ENCODE measurements at regions not wholly inside any gene's neighbourhood (a gene's known extent, or its start where the extent isn't known, plus 50 kb on each side); places are given as distances from the start of the nearest gene placed in this dataset.

DNA sequence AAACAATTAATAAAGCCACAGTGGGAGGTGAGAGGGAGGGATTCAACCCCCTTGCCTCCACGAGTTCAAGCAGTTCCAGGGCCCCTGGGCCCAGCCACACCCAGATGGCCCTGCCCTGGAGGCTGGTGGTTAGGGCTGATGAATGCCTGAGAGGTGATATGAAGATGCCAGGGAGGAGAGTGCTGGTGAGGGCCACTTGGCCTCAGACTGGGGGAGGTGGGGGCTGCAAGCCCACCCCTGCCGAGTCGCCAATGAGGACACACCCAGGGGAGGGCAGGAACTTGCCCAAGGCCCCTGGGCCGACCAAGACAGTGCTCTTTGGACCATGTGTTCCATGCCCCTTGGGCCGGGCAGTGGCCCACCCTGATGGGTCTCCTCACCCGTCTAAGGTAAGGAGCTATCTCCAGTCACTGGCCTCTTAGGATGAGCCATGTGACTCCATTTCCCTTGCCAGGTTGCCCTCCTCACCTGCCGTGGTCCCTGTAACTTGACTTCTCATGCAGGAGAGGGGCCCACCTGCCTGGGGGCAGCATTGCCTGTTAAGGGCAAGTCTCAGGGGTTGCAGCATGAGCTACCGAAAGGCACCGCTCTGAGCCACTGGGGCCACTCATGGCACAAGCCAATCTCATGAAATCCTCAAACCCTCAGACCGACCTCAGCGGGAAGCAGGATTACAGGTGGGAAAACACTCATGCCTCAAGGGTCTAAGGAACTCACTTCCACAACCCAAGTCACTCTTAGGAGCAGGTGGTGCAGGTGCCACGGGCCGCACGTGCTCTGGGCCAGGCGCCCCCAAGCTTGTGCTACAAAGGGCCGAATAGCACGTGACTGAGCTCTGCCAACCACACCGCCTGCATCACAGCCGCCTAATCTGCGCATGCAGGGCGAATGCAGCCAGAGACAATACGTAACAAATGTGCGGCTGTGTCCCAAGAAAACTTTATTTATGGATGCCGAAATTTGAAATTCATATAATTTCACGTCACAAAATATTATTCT lies 147.4 kb upstream of the MLN start:
- no peak for DNase-seq

DNA sequence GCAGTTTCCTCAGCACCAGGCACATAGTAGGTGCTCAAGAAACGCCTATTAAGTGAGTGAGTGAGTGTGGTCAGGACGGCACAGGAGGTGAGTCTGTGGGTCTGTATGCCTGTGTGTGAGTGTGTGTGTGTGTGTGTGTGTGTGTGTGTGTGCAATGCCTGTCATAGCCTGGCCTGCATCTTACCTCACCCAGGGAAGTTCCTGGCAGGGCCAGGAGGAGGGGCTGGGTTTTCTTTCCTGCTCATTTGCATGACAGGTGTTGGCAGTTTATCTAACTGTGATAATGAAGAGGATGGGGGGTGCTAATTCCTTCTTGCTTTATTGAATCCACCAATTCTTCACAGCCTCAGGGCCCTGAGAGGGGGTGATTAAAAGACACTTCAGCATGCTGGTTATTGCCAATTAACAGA lies 146.7 kb upstream of the MLN start:
- no peak for DNase-seq

GRCh38 chr6:33949877-33950435 lies 146.2 kb upstream of the MLN start:
- DNase-seq: no peak

DNA sequence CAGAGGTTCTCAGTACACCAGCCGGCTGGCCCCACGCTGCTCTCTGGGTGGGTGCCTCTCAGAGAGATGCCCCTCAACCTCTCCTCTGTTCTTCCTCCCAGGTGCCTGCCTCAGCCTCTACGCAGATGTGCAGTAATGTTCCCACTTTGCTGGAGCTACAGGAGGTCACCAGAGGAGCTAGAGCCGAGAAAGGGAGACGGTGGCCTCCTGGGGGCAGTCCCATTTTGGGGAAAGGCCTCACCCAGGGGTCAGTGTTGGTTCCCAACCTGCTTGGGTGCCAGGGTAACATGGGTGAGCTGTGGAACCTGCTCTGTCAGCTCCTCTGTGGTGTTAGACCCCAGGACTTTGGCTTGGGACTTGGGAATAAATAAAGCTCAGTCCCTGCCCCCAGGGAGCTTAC lies 145.3 kb upstream of the MLN start:
- DNase-seq: no peak

GRCh38 chr6:33947916-33948594 lies 144.3 kb upstream of the MLN start:
- no peak for DNase-seq

DNA sequence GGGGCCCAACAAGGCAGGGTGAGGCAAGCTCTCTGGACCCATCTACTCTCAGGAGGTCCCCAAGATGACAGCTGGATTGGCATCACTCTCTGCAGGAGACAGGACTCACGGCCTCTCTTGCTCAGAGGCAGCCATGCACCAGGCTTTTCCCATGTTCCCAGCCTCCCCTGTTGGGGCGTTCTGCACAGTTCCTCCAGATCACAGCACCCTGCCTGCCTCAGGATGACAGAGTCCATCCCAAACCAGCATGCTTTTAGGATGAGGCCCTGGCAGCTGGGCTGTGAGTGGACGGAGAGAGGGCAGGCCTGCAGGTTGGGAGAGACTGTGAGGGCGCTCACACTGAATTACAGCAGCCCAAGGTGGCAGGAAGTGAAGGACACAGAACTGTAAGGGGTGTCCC lies 143.2 kb upstream of the MLN start:
- DNase-seq: no peak

- no peak for DNase-seq
Observed at GRCh38 chr6:33945931-33946330, 142.1 kb upstream of the MLN start.

GRCh38 chr6:33944686-33945411 lies 141.0 kb upstream of the MLN start:
- no peak for DNase-seq

DNA sequence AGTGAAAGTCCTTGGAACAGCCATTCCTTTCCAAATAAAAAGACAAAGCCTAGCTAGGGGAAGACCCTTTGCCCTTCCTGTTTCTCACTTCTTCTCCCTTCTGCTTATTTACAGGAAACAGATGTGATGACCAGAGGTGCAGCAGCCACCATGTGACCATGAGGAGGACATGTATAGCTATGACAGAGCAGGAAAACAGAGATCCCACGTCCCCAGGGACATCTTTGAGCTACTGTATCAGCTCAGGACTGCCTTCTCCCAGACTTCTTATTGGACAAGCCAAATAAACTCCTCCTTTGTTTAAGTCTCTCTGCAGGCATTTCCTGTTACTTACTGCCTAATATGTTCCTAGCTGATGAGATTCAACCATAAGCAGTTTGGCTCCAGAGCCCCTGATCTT lies 133.1 kb upstream of the MLN start:
- no peak for DNase-seq

DNA sequence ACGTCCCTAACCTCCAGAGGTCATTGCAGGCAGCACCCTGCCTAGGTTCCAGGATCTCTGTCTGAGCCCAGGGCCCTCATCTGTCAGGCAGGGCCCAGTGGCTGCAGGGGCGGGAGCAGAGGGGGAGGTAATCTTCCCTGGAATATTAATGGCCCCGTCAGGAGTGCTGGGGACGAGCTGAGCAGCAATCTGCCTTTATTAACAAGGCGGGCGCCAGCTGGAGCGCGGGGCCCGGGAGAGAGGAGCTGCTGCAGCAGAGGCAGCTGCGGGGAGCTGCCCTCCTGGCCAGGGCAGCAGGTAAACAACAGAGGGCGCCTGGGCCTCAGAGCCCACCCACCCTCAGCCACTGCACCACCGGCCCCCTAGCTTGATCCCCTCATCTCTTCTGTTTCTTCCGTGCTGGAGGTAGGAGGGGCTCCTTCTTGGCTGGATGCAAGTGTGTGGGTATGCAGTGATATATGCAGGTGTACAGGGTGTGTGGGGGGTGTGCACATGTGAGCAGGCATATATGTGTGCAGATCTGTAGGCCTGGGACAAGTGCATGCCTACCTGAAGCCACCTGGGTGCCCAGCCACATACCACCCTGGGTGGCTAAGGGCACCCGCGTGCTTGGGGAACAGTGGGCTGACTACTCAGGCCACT lies 131.8 kb upstream of the MLN start:
- peak; percentile 15 to 57 for DNase-seq

- no peak for DNase-seq
Observed at GRCh38 chr6:33934731-33935270, 131.0 kb upstream of the MLN start.

DNA sequence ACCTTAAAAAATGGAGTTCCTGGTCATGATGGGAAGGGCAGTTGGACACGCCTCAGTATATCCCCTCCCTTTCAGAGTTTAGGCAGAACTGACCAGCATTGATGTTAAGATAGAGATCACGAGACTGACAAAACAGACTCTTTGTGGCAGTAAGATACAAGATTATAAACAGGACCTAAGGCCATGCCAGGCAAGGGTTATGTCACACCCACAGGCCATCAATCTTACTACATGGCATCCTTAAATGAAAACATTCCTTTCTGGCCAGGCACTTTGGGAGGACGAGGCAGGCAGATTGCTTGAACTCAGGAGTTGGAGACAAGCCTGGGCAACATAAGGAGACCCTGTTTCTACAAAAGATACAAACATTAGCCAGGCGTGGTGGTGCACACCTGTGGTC lies 129.3 kb upstream of the MLN start:
- DNase-seq: no peak

DNA sequence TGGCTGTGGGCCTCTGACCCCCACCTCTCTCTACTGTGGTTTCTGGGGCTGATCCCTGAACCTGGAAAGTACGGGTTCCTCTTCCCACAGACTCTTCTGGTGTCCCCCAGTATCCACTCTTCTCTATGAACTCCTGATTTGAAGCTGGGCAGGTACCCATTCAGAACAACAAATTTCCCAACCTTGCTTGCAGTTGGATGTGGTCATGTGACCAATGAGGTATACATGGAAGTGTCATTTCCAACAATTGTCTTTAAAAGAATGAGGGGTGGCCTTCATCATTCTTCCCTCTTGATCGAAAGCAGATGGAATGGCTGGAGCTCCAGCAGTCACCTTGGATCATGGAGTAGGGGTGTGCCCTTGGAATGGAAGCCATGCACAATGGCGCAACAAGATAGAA lies 128.0 kb upstream of the MLN start:
- no peak for DNase-seq

DNA sequence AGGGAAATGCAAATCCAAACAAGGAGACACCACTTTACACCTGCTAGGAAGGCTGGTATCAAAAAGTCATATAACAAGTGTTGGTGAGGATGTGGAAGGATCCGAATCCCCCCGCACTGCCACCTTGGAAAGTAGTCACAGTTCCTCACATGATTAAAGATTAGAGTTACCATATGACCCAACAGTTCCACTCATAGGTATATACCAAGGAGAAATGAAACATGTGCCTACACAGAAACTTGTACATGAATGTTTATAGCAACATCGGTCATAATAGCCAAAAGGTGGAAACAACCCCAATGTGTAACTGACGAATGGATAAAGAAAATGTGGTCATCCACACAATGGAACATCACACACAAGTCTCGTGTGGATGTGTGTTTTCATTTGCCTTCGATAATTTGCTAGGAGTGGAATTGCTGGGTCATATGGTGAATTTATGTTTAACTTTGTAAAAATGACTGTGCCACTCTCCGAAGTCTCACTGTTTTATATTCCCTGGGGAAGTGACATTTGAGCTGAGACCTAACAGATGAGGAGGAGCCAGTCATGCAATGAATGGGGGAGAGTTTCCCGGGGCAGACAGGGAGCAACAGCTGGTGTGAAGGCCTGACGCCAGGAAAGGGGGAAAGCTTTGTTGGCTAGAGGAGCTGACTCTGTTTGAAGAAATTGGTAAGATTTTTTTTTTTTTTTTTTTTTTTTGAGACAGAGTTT lies 125.9 kb upstream of the MLN start:
- no peak for DNase-seq

GRCh38 chr6:33927616-33928015 lies 123.8 kb upstream of the MLN start:
- no peak for DNase-seq

DNA sequence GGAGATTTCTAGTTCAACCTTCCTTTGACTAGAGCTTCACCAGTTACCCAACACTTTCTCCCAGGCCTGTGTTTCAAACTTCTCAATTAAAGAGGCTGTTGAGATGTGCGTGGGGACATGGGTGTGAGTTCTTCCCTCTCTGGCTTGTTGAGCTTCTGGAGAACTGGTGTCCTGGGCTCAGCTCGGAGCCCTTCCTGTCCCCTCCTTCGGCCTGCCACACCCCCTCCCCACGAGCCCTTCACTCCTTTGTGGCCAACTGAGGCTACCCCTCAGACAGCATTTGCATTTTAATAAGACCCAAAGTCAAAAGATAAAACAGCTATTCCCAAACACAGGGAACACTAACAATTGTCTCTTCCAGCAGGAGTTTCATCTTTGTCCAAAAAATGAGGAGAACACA lies 123.3 kb upstream of the MLN start:
- DNase-seq: no peak

DNA sequence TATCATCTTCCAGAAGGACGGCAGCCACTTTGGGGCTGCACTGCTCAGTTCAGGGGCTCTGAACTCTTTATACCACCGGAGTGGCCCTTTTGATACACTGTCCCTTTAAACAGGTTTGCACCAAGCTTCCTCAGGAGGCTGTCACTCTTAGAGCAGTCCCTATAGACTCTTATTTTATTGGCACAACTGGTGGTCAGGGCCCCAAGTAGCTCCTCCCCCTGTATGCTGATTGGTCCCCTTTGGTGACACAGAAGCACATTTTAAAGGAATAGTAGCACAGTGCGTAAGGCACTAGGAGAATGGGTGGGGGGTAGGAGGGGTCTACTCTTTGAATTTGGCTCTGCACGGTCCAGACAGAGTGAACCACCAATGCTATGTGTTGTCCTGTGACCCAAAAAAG lies 122.6 kb upstream of the MLN start:
- no peak for DNase-seq

GRCh38 chr6:33925936-33926335 lies 122.1 kb upstream of the MLN start:
- no peak for DNase-seq

DNA sequence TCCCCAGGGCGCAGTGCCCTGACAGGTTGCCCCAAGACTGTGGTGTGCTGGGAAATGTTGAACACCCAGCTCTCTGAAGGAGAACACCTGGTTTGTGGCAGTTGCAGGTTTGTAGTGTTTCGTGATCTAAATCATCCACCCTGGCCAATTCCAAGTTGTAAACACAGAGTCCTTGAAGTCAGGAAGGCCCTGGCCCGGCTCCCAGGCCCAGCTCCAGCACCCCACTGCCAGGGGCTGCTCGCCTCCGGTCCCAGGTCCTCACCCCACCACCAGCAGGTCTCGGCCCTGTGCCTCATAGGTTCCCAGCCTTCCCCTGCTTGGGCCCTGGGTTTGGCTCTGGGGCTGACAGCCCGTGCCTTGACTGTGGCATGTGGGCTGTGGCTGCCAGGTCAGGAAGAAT lies 121.4 kb upstream of the MLN start:
- DNase-seq: no peak

DNA sequence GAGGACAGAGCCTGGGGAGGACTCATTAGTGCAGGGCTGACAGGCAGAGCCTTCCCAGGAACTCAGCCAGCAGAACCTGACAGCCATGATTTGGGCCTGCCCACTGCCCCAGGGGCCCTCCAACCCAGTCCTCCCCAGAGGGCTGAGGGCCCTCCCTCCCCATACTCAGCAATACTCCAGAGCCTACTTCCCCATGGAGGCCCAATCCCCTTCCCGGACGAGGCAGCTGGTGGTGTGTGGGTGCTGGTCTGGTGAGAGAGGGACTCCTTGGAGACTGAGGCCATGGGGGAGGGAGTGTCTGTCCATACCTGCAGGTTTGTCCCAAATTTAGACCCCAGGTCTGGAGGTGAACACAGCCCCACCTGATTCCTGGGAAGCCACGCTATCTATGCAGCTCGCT lies 120.9 kb upstream of the MLN start:
- DNase-seq: no peak

DNA sequence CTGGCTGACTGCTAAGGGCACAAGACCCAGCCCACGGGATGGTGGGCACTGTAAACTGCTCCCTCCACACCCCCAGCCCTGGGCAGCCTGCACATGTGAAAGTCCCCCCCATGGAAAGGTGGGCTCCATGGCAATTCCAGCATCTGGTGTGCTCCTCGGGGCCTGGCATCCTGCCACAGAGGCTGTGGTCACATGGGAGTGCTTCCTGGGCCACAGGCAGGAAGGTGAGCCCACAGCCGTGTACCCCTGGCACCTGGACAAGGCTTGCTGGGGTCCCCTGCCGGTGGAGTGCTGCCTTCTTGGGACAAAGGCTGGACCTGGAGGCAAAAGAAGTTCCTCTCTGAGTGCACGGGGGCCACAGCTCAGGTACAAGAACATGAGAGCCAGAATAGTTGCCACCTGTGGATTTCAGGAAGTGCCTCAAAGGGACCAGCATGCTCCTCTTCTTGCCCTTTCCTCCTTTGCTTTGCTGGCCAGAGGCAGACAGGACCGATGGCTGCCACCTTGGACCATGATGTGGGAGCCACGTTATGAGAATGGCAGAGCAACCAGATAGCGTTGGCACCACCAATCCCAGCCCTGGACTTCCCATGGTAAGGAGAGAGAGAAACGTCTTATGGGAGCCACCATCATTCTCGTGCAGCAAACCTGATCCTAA lies 120.2 kb upstream of the MLN start:
- DNase-seq: no peak
